NCI-H345 treated with DMSO at 0.1 percent for 48 hours (cell line): ENCODE measurements at regions not wholly inside any gene's neighbourhood (a gene's known extent, or its start where the extent isn't known, plus 50 kb on each side); places are given as distances from the start of the nearest gene placed in this dataset.

Source experiments
- DNase-seq: peaks from one replicate; lab custom pipeline; 2025; ENCODE audit not compliant: unreplicated experiment; lab: John Stamatoyannopoulos, UW

- no peak for DNase-seq
Measured at GRCh38 chr16:85520853-85521521, 92.1 kb upstream of the GSE1 start.

GRCh38 chr16:85521552-85522307 lies 91.4 kb upstream of the GSE1 start:
- no peak for DNase-seq

GRCh38 chr16:85522308-85522841 lies 90.7 kb upstream of the GSE1 start:
- DNase-seq, result no peak

GRCh38 chr16:85522842-85523601 lies 90.1 kb upstream of the GSE1 start:
- no peak for DNase-seq

- no peak for DNase-seq
Measured at GRCh38 chr16:85523602-85524364, 89.3 kb upstream of the GSE1 start.

- no peak for DNase-seq
Measured at GRCh38 chr16:85524365-85524629, 88.8 kb upstream of the GSE1 start.

- no peak for DNase-seq
Measured at GRCh38 chr16:85524630-85525419, 88.3 kb upstream of the GSE1 start.

GRCh38 chr16:85525420-85526184 lies 87.5 kb upstream of the GSE1 start:
- no peak for DNase-seq

- no peak for DNase-seq
Measured at GRCh38 chr16:85526185-85526974, 86.7 kb upstream of the GSE1 start.

- no peak for DNase-seq
Measured at GRCh38 chr16:85527042-85527766, 85.9 kb upstream of the GSE1 start.

- no peak for DNase-seq
Measured at GRCh38 chr16:85527767-85528297, 85.3 kb upstream of the GSE1 start.

- no peak for DNase-seq
Measured at GRCh38 chr16:85528528-85529387, 84.4 kb upstream of the GSE1 start.

GRCh38 chr16:85529489-85530369 lies 83.4 kb upstream of the GSE1 start:
- no peak for DNase-seq

- no peak for DNase-seq
Measured at GRCh38 chr16:85530370-85530739, 82.8 kb upstream of the GSE1 start.

GRCh38 chr16:85531516-85531915 lies 81.6 kb upstream of the GSE1 start:
- no peak for DNase-seq

- no peak for DNase-seq
Measured at GRCh38 chr16:85532147-85532546, 81.0 kb upstream of the GSE1 start.
